HG03521 (cell line): ENCODE measurements at regions not wholly inside any gene's neighbourhood (a gene's known extent, or its start where the extent isn't known, plus 50 kb on each side); places are given as distances from the start of the nearest gene placed in this dataset.

Experiments used
- ATAC-seq: cut with Tn5 transposase; IDR thresholded peaks from one replicate; pipeline ENCODE4 v1.9.1; 2021; ENCODE audit warnings: mild to moderate bottlenecking, moderate library complexity; ENCODE audit not compliant: unreplicated experiment

DNA sequence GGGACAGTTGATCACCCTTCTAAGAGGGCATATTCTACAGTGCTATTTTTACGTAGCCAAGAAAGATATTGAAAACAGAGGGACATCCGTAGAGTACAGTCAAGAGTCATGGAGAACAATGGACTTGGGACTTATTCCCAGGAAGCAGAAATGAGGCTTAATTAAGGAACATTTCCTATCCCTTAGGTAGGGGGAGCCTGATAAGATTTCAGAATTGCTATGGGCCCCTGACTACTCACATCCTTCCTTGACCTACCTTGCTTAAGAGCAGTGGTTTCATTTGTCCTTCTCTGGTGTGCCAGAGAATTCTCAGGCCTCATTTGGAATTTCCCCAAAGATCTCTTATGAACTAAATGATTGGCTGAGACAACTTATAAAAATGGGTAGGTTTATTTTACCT is 189.5 kb upstream of the DTNBP1 start:
- ATAC-seq, result no peak

- no peak for ATAC-seq
Measured at GRCh38 chr6:15849395-15849794, 186.6 kb upstream of the DTNBP1 start.

DNA sequence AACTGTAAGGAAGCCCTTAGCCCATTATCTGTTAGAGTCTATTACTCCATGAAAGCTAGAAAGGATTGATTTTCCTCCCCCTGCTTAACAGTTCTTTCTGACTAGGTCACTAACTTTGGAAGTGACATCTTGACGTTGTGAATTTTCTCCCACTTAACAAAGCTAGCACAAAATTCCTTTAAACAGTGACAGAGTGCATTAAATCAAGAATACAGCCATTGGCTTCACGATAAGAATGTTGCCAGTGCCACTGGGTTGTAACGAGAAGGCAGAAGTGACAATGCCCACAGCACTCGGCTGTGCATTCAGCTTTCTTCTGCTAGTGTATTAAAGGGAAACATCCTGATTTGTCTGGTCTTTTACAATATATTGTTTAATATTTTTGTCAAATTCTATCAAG is 182.7 kb upstream of the DTNBP1 start:
- ATAC-seq, result no peak

- no peak for ATAC-seq
Measured at GRCh38 chr6:15843764-15844163, 180.9 kb upstream of the DTNBP1 start.

GRCh38 chr6:15843226-15843625 is 180.4 kb upstream of the DTNBP1 start:
- no peak for ATAC-seq

DNA sequence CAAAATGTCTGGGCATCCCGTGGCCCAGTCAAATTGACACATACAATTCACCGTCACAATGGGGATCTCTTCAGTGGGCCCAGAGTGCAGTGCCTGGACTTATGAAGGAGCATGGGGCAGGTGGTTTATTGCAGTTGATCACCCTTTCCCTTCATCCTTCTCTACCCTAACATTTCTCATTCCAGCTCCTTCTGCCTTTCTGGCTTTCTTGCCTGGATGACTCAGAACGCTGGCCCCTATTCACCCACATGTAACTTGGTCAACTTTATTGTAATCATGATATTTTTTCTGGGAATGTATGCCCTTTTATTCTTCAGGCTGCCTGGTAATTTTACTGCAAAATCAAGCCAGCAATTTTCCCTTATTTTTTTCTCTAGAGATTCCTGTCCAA is 179.9 kb upstream of the DTNBP1 start:
- ATAC-seq, result no peak

GRCh38 chr6:15841937-15842726 is 179.3 kb upstream of the DTNBP1 start:
- ATAC-seq, result no peak

GRCh38 chr6:15839969-15840541 is 177.2 kb upstream of the DTNBP1 start:
- ATAC-seq, result no peak

DNA sequence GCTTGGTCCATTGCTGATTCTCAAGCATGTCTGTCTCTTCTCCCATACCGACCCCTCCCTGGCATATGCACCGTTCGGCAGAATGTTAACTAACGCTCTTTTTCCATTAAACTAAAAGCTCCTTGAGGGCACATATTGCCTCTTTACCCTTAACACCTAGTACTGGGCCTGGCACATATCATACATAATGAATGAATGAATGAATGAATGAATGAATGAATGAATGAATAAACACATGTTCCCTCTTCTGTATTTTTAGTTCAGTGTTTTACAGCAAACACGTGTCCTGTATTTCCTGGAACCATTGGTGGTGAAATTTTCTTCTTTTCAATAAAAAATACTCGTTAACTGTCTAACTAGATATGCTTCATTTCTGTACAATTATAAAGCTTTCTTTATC is 174.4 kb upstream of the DTNBP1 start:
- no peak for ATAC-seq

- ATAC-seq, result no peak
Measured at GRCh38 chr6:15832841-15833240, 170.0 kb upstream of the DTNBP1 start.

- ATAC-seq, result no peak
Measured at GRCh38 chr6:15829156-15829555, 166.3 kb upstream of the DTNBP1 start.

DNA sequence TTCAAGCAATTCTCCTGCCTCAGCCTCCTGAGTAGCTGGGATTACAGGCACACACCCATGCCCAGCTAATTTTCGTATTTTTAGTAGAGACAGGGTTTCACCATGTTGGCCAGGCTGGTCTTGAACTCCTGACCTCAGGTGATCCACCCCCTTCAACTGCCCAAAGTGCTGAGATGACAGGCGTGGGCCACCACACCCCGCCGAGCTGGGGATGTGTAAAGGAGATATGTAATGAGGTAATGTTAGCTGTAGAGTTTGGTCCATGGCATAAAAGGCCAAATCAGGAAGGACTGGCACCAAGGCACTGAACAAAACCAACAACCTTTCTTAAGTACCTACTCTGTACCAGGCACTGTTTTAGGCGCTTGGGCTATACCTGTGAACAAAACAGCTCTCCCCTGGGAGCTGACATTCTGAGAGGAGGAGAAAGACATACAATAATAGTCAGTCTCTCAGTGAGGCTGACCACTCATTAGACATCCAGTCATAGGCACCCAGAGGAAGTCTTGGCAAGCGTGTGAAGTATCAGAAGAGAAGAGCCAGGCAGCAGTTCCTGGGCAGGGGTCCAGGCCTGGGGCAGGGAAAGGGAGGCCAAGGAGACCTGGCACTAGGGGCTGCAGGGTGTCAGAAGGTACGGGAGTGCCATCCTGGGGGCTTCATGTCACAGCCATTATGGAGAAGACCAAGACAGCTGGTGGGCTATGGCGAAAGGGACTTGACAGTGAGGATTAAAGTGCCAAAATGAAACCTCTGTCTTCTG is 164.8 kb upstream of the DTNBP1 start:
- no peak for ATAC-seq

GRCh38 chr6:15826814-15827318 is 164.0 kb upstream of the DTNBP1 start:
- no peak for ATAC-seq

DNA sequence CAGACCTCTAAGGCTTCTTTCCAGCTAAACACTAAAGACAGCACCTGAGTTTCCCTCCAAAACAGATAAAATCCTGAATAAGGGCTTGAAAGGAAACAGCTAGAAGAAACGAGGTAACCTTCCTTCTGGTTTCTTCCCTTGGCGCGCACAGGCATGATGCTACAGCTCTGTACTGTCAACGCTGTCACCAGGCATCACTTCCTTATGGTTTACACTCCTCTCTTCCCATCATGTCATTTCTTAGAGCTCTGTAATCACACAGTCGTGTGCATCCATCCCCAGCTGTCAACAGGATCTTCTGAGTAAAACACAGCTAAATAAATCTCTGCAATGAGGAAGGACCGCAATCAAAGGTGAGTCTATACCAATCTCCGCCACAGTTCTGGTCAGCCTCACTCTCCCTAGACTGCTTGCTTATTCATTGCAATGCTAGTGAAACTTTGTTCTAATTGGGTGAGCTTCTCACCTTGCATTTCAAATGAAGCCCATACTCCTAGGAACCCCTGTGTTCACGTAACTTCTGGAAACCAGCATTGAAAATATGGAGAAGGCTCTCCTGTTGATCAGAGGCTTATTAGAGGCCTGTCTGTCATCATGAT is 162.6 kb upstream of the DTNBP1 start:
- no peak for ATAC-seq

- ATAC-seq, result no peak
Measured at GRCh38 chr6:15824811-15825210, 162.0 kb upstream of the DTNBP1 start.

DNA sequence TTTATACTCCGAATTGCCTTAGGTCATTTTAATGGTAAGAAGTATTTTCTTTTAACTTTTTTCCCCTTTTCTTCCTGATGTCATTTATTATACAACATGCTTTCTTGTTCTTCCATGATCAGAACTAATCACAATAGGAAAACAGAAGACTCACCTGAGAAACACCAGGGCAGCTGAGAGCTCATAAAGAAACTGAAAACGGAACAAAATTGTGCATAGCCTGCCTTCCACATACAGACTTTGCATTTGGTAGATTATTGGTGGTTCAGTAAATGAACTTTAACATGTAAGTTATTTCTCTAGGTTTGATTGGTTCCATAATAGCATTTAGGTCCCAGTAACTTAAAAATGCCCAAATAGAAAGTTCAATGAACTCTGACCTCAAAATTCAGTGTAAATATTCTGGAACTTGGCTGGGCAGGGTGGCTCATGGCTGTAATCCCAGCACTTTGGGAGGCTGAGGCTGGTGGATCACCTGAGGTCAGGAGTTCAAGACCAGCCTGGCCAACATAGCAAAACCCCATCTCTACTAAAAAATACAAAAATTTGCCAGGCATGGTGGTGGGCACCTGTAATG is 161.1 kb upstream of the DTNBP1 start:
- no peak for ATAC-seq

- no peak for ATAC-seq
Measured at GRCh38 chr6:15822835-15823234, 160.0 kb upstream of the DTNBP1 start.

GRCh38 chr6:15819841-15820240 is 157.0 kb upstream of the DTNBP1 start:
- no peak for ATAC-seq

- ATAC-seq, result no peak
Measured at GRCh38 chr6:15819226-15819625, 156.4 kb upstream of the DTNBP1 start.

GRCh38 chr6:15818491-15818890 is 155.7 kb upstream of the DTNBP1 start:
- no peak for ATAC-seq

DNA sequence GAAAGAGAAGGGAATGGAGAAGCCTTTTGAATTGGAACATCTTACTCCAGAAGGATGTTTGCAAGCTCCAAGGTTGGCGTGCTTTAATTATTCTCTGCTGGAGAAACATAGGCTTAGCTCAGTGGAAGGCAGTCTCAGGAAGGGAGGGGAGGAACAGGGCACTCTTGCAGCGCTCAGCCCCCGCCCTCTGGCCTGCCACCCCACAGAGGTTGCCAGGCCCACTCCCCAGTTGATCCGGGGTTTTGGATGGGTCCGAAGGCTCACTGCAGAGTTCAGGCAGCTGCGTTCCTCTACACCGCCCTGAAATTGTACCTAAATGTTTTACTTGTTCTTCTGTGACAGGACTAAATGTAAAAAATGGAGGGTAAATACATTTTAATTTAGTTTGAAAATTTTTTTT is 155.2 kb upstream of the DTNBP1 start:
- ATAC-seq, result no peak
